Stimulated activated CD8-positive, alpha-beta memory T cell treated with anti-CD3 and anti-CD28 coated beads, Interleukin-4, amount 100 ng/mL, for 1 hour (primary cell): ENCODE measurements at regions not wholly inside any gene's neighbourhood (a gene's known extent, or its start where the extent isn't known, plus 50 kb on each side); places are given as distances from the start of the nearest gene placed in this dataset.

ENCODE experiments used
- DNase-seq, 2 donors: peaks; one replicate each; pipeline ENCODE4 v3.0.0-alpha.2; 2020; ENCODE audit warnings: low read depth in 2 of 2, low spot score in 1 of 2

- DNase-seq: no peak
Measured at GRCh38 chr2:136404925-136405324, 287.0 kb upstream of the CXCR4 start.

- no peak for DNase-seq
Measured at GRCh38 chr2:136404176-136404575, 286.2 kb upstream of the CXCR4 start.

- DNase-seq: no peak
Measured at GRCh38 chr2:136402281-136402680, 284.3 kb upstream of the CXCR4 start.

GRCh38 chr2:136399667-136400289 is 281.8 kb upstream of the CXCR4 start:
- DNase-seq: no peak

- no peak for DNase-seq
Measured at GRCh38 chr2:136395582-136395981, 277.6 kb upstream of the CXCR4 start.

GRCh38 chr2:136394136-136395060 is 276.4 kb upstream of the CXCR4 start:
- DNase-seq: no peak

- no peak for DNase-seq
Measured at GRCh38 chr2:136393514-136393913, 275.6 kb upstream of the CXCR4 start.

- DNase-seq: no peak
Measured at GRCh38 chr2:136392897-136393505, 275.1 kb upstream of the CXCR4 start.

GRCh38 chr2:136389809-136390208 is 271.9 kb upstream of the CXCR4 start:
- no peak for DNase-seq

GRCh38 chr2:136386046-136386445 is 268.1 kb upstream of the CXCR4 start:
- no peak for DNase-seq

- peak in 1 of 2 donors; percentile 25 for DNase-seq
Measured at GRCh38 chr2:136384531-136385303, 266.8 kb upstream of the CXCR4 start.

GRCh38 chr2:136383167-136383566 is 265.2 kb upstream of the CXCR4 start:
- no peak for DNase-seq

- peak; percentile 10 to 21 for DNase-seq
Measured at GRCh38 chr2:136381722-136382633, 264.0 kb upstream of the CXCR4 start.

GRCh38 chr2:136381245-136381644 is 263.3 kb upstream of the CXCR4 start:
- no peak for DNase-seq

GRCh38 chr2:136378712-136379595 is 261.0 kb upstream of the CXCR4 start:
- peak; percentile 39 to 56 for DNase-seq

GRCh38 chr2:136377423-136378382 is 259.8 kb upstream of the CXCR4 start:
- DNase-seq: no peak

- DNase-seq: no peak
Measured at GRCh38 chr2:136376798-136377211, 258.9 kb upstream of the CXCR4 start.

GRCh38 chr2:136376211-136376610 is 258.3 kb upstream of the CXCR4 start:
- no peak for DNase-seq
